ENCODE measurements at regions not wholly inside any gene's neighbourhood (a gene's known extent, or its start where the extent isn't known, plus 50 kb on each side); places are given as distances from the start of the nearest gene placed in this dataset.

- TF ChIP-seq POLR2A (IDR thresholded peaks at IDR 0.05) = no peak
- TF ChIP-seq, protein P1, sequence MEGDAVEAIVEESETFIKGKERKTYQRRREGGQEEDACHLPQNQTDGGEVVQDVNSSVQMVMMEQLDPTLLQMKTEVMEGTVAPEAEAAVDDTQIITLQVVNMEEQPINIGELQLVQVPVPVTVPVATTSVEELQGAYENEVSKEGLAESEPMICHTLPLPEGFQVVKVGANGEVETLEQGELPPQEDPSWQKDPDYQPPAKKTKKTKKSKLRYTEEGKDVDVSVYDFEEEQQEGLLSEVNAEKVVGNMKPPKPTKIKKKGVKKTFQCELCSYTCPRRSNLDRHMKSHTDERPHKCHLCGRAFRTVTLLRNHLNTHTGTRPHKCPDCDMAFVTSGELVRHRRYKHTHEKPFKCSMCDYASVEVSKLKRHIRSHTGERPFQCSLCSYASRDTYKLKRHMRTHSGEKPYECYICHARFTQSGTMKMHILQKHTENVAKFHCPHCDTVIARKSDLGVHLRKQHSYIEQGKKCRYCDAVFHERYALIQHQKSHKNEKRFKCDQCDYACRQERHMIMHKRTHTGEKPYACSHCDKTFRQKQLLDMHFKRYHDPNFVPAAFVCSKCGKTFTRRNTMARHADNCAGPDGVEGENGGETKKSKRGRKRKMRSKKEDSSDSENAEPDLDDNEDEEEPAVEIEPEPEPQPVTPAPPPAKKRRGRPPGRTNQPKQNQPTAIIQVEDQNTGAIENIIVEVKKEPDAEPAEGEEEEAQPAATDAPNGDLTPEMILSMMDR (IDR thresholded peaks at IDR 0.05) = no peak
- no peak for TF ChIP-seq POLR2AphosphoS5 (IDR thresholded peaks at IDR 0.05)
Measured at GRCh38 chr7:65798111-65799075, 74.5 kb upstream of the VKORC1L1 start.

Data from breast epithelium (tissue), 3 donors.